ENCODE measurements at regions not wholly inside any gene's neighbourhood (a gene's known extent, or its start where the extent isn't known, plus 50 kb on each side); places are given as distances from the start of the nearest gene placed in this dataset.

- no peaks in the 10 kb centered on the region for H3F3A ChIP-seq (ENCODE audit: insufficient read depth, low read length)
- H3K79me2 ChIP-seq (ENCODE audit: insufficient read depth, low read length) = no peaks in the 10 kb centered on the region
- H4K20me1 ChIP-seq (ENCODE audit: insufficient read depth, low read length) = no peaks in the 10 kb centered on the region
- no peaks in the 10 kb centered on the region; the same call in 1 of the 2 replicates for H3K9me3 ChIP-seq (ENCODE audit: low read length)
- H3K36me3 ChIP-seq (ENCODE audit: insufficient read depth, low read length) = no peaks in the 10 kb centered on the region
- H3K4me1 ChIP-seq (ENCODE audit: insufficient read depth, low read length, severe bottlenecking) = no peaks in the 10 kb centered on the region
- no peak overlapping the region for H3K4me2 ChIP-seq (ENCODE audit: low read length)
- TF ChIP-seq EZH2 (IDR thresholded peaks at IDR 0.05; ENCODE audit: borderline replicate concordance, low read length) = no peak
- TF ChIP-seq, protein P1, sequence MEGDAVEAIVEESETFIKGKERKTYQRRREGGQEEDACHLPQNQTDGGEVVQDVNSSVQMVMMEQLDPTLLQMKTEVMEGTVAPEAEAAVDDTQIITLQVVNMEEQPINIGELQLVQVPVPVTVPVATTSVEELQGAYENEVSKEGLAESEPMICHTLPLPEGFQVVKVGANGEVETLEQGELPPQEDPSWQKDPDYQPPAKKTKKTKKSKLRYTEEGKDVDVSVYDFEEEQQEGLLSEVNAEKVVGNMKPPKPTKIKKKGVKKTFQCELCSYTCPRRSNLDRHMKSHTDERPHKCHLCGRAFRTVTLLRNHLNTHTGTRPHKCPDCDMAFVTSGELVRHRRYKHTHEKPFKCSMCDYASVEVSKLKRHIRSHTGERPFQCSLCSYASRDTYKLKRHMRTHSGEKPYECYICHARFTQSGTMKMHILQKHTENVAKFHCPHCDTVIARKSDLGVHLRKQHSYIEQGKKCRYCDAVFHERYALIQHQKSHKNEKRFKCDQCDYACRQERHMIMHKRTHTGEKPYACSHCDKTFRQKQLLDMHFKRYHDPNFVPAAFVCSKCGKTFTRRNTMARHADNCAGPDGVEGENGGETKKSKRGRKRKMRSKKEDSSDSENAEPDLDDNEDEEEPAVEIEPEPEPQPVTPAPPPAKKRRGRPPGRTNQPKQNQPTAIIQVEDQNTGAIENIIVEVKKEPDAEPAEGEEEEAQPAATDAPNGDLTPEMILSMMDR (IDR thresholded peaks at IDR 0.05; ENCODE audit: low read length) = no peak
- H3K27me3 ChIP-seq (ENCODE audit: insufficient read depth, low read length) = no peaks in the 10 kb centered on the region
- no peak overlapping the region for H3K9ac ChIP-seq (ENCODE audit: low read length)
- no peak overlapping the region for H3K4me3 ChIP-seq (ENCODE audit: low read depth, low read length, poor library complexity, severe bottlenecking)
- no peak overlapping the region for H2AFZ ChIP-seq (ENCODE audit: low read length)
- no peak overlapping the region for H3K27ac ChIP-seq (ENCODE audit: low read depth, low read length, poor library complexity, severe bottlenecking)
- H3K9me2 ChIP-seq (ENCODE audit: low read depth, low read length) = no peaks in the 10 kb centered on the region
These were observed 230.9 kb upstream of the SLC10A2 start for GRCh38 chr13:103297083-103297482.

GRCh38 chr13:103291798-103292572, 225.8 kb upstream of the SLC10A2 start:
- Histone ChIP-seq H4K20me1 (ENCODE audit: insufficient read depth, low read length) (no peaks in the 10 kb centered on the region), H3K9me2 (ENCODE audit: low read depth, low read length) (no peaks in the 10 kb centered on the region), H3K4me3 (ENCODE audit: low read depth, low read length, poor library complexity, severe bottlenecking) (no peak overlapping the region), H3F3A (ENCODE audit: insufficient read depth, low read length) (no peaks in the 10 kb centered on the region), H3K4me1 (ENCODE audit: insufficient read depth, low read length, severe bottlenecking) (no peaks in the 10 kb centered on the region), H3K36me3 (ENCODE audit: insufficient read depth, low read length) (no peaks in the 10 kb centered on the region), H3K27me3 (ENCODE audit: insufficient read depth, low read length) (no peaks in the 10 kb centered on the region), H3K79me2 (ENCODE audit: insufficient read depth, low read length) (no peaks in the 10 kb centered on the region), H3K9me3 (ENCODE audit: low read length) (no peaks in the 10 kb centered on the region; the same call in 1 of the 2 replicates), H3K4me2 (ENCODE audit: low read length) (no peak overlapping the region), H3K27ac (ENCODE audit: low read depth, low read length, poor library complexity, severe bottlenecking) (no peak overlapping the region), H2AFZ (ENCODE audit: low read length) (no peak overlapping the region), H3K9ac (ENCODE audit: low read length) (no peak overlapping the region)
- no peak for TF ChIP-seq EZH2 (IDR thresholded peaks at IDR 0.05; ENCODE audit: borderline replicate concordance, low read length)
- TF ChIP-seq, protein P1 (IDR thresholded peaks at IDR 0.05; ENCODE audit: low read length) = no peak

- Histone ChIP-seq H3K36me3 (ENCODE audit: insufficient read depth, low read length) (no peaks in the 10 kb centered on the region), H3K9me2 (ENCODE audit: low read depth, low read length) (no peaks in the 10 kb centered on the region), H3K4me2 (ENCODE audit: low read length) (no peak overlapping the region), H4K20me1 (ENCODE audit: insufficient read depth, low read length) (no peaks in the 10 kb centered on the region), H3K9me3 (ENCODE audit: low read length) (no peaks in the 10 kb centered on the region), H3K27me3 (ENCODE audit: insufficient read depth, low read length) (no peaks in the 10 kb centered on the region), H3K4me3 (ENCODE audit: low read depth, low read length, poor library complexity, severe bottlenecking) (no peak overlapping the region), H3K4me1 (ENCODE audit: insufficient read depth, low read length, severe bottlenecking) (no peaks in the 10 kb centered on the region), H2AFZ (ENCODE audit: low read length) (no peak overlapping the region), H3K27ac (ENCODE audit: low read depth, low read length, poor library complexity, severe bottlenecking) (no peak overlapping the region), H3K79me2 (ENCODE audit: insufficient read depth, low read length) (no peaks in the 10 kb centered on the region), H3K9ac (ENCODE audit: low read length) (no peak overlapping the region), H3F3A (ENCODE audit: insufficient read depth, low read length) (no peaks in the 10 kb centered on the region)
- TF ChIP-seq, protein P1 (IDR thresholded peaks at IDR 0.05; ENCODE audit: low read length) = no peak
- TF ChIP-seq EZH2 (IDR thresholded peaks at IDR 0.05; ENCODE audit: borderline replicate concordance, low read length) = no peak
These were observed 225.0 kb upstream of the SLC10A2 start for GRCh38 chr13:103291226-103291625.
